B cell (primary cell): ENCODE measurements at regions not wholly inside any gene's neighbourhood (a gene's known extent, or its start where the extent isn't known, plus 50 kb on each side); places are given as distances from the start of the nearest gene placed in this dataset.

Source experiments
- EZH2 ChIP-seq: IDR thresholded peaks from 2 replicates; pipeline ENCODE4 v1.6.1; 2012; ENCODE audit warnings: borderline replicate concordance, low read depth, mild to moderate bottlenecking, moderate library complexity, low read length; ENCODE audit not compliant: insufficient read depth, poor library complexity, severe bottlenecking
- TF ChIP-seq, protein P1 (sequence below): fragments of 200-600 bp; IDR thresholded peaks from one replicate; pipeline ENCODE4 v1.8.0; 2022; ENCODE audit warnings: antibody characterized with exemption, mild to moderate bottlenecking

DNA sequence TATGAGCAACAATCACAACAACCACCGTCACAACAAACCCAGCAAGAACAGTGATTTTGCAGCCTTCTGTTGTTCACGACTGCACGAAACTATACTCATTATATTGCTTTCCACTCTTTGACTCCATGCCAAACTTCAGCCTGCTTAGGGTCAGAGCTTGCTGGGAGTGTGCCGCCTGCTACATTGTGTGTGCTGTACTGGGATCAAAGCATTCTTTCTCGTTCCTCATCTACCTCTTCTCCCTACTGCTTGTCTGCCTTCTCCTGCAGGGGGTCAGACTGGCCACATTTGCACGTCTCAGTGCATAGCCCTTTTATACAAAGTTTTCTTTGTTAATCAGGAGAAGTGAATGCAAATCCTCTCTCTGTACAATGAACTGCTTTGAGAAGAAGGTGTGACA is 401.6 kb upstream of the CITED2 start:
- TF ChIP-seq, protein P1, sequence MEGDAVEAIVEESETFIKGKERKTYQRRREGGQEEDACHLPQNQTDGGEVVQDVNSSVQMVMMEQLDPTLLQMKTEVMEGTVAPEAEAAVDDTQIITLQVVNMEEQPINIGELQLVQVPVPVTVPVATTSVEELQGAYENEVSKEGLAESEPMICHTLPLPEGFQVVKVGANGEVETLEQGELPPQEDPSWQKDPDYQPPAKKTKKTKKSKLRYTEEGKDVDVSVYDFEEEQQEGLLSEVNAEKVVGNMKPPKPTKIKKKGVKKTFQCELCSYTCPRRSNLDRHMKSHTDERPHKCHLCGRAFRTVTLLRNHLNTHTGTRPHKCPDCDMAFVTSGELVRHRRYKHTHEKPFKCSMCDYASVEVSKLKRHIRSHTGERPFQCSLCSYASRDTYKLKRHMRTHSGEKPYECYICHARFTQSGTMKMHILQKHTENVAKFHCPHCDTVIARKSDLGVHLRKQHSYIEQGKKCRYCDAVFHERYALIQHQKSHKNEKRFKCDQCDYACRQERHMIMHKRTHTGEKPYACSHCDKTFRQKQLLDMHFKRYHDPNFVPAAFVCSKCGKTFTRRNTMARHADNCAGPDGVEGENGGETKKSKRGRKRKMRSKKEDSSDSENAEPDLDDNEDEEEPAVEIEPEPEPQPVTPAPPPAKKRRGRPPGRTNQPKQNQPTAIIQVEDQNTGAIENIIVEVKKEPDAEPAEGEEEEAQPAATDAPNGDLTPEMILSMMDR = no peak
- no peak for TF ChIP-seq EZH2
